HepG2 (cell line): ENCODE measurements at regions not wholly inside any gene's neighbourhood (a gene's known extent, or its start where the extent isn't known, plus 50 kb on each side); places are given as distances from the start of the nearest gene placed in this dataset.

Experiments used
- MXD4 ChIP-seq: IDR thresholded peaks from 2 replicates; pipeline ENCODE4 v1.6.1; 2016; ENCODE audit warnings: mild to moderate bottlenecking, missing biosample characterization, missing genetic modification reagents
- MXI1 ChIP-seq: IDR thresholded peaks from 3 replicates; pipeline ENCODE4 v1.6.1; 2012; ENCODE audit warnings: low read depth, low read length, inconsistent platforms, borderline replicate concordance
- NCOA2 ChIP-seq: sonication (generic); formaldehyde crosslinking; IDR thresholded peaks from 2 replicates; pipeline ENCODE4 v1.8.0; 2022; ENCODE audit warnings: inconsistent platforms
- NFIC ChIP-seq: IDR thresholded peaks from 2 replicates; pipeline ENCODE4 v1.6.1; 2012; ENCODE audit warnings: mild to moderate bottlenecking, low read length, inconsistent platforms
- SKI ChIP-seq: fragments of 450-650 bp; IDR thresholded peaks from one replicate; pipeline ENCODE4 v1.6.1; 2018; ENCODE audit warnings: mild to moderate bottlenecking; ENCODE audit not compliant: partially characterized antibody
- ZSCAN21 ChIP-seq: sonication (generic); formaldehyde crosslinking; IDR thresholded peaks from 2 replicates; pipeline ENCODE4 v1.8.0; 2022; ENCODE audit warnings: mild to moderate bottlenecking, missing genetic modification reagents, moderate library complexity, borderline replicate concordance
- TF ChIP-seq, protein P1 (sequence below), 2 experiments: sonication (generic) in 1 of 2; formaldehyde crosslinking in 1 of 2; IDR thresholded peaks; 2 replicates each; pipeline versions ENCODE4 v1.4.0 to v1.6.1; 2016 to 2020; ENCODE audit warnings: borderline replicate concordance in 1 of 2, low read depth in 1 of 2, mild to moderate bottlenecking in 1 of 2, missing genetic modification reagents in 1 of 2
- TF ChIP-seq, protein P2 (sequence below): IDR thresholded peaks from 2 replicates; pipeline ENCODE4 v1.4.0; 2020; ENCODE audit warnings: mild to moderate bottlenecking, missing genetic modification reagents
- TF ChIP-seq, protein P3 (sequence below): sonication (generic); formaldehyde crosslinking; IDR thresholded peaks from 2 replicates; pipeline ENCODE4 v1.4.0; 2020; ENCODE audit warnings: mild to moderate bottlenecking, missing genetic modification reagents
- TF ChIP-seq, protein P4 (sequence below): sonication (generic); formaldehyde crosslinking; IDR thresholded peaks from 2 replicates; pipeline ENCODE4 v1.8.0; 2022; ENCODE audit warnings: mild to moderate bottlenecking, missing genetic modification reagents, borderline replicate concordance
- TF ChIP-seq, protein P5 (sequence below): sonication (generic); formaldehyde crosslinking; IDR thresholded peaks from 2 replicates; pipeline ENCODE4 v1.4.0; 2020; ENCODE audit warnings: missing genetic modification reagents, borderline replicate concordance

DNA sequence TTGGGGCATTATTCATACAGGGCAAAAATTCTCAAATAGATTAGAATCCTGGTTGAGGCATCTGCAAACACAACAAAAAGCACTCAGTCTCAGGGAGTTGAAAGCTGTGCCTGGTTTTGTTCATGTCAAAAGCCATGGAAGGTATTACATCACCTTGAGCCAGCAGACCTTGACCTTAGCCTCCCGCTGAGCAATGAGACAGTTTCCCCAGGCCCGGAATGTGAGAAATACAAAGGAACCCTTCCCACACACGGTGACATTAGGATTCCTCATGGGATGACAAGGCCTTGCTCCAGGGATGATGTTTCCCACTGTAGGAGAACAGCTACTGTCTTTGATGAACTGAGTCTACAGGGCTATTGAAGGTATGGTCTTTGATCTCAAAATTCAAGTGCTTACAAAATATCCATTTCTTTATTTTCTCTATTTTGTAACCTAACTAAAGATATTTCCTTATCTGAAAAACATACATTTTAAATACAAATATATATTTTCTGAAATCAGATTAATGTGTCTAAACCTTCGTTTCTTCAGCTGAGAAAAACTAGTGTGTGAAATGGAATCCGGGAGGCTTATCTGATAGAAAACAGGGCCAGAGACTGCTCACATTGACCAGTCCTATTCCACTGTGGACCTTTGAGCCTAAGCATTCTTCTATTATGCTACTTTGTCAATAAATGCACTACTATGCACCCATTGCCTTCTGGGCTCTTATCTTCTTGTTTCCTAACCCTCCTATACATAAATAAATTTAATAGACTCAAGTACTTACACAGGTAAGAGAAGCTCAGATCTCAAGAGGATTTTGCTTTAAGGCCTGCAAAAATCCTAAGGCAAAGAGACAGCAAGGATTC is 298.2 kb downstream of the KBTBD8 start (continued):
- TF ChIP-seq MXD4 (no peak), SKI (peak; percentile 95), MXI1 (peak; percentile 37; the same call in 1 of the 3 replicates), ZSCAN21 (CRISPR knock-in tag) (peak; percentile 74), NFIC (peak; percentile 60; the same call in 1 of the 2 replicates), NCOA2 (CRISPR knock-in tag) (peak; percentile 94)
- TF ChIP-seq, protein P1, sequence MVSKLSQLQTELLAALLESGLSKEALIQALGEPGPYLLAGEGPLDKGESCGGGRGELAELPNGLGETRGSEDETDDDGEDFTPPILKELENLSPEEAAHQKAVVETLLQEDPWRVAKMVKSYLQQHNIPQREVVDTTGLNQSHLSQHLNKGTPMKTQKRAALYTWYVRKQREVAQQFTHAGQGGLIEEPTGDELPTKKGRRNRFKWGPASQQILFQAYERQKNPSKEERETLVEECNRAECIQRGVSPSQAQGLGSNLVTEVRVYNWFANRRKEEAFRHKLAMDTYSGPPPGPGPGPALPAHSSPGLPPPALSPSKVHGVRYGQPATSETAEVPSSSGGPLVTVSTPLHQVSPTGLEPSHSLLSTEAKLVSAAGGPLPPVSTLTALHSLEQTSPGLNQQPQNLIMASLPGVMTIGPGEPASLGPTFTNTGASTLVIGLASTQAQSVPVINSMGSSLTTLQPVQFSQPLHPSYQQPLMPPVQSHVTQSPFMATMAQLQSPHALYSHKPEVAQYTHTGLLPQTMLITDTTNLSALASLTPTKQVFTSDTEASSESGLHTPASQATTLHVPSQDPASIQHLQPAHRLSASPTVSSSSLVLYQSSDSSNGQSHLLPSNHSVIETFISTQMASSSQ (IDR thresholded peaks at IDR 0.05; ENCODE audit: low read depth): peak; percentile 48; the same call in 1 of the 2 replicates
- TF ChIP-seq, protein P1 (CRISPR knock-in tag; IDR thresholded peaks at IDR 0.05; ENCODE audit: borderline replicate concordance): peak; percentile 69; the same call in 1 of the 2 replicates
- TF ChIP-seq, protein P2, sequence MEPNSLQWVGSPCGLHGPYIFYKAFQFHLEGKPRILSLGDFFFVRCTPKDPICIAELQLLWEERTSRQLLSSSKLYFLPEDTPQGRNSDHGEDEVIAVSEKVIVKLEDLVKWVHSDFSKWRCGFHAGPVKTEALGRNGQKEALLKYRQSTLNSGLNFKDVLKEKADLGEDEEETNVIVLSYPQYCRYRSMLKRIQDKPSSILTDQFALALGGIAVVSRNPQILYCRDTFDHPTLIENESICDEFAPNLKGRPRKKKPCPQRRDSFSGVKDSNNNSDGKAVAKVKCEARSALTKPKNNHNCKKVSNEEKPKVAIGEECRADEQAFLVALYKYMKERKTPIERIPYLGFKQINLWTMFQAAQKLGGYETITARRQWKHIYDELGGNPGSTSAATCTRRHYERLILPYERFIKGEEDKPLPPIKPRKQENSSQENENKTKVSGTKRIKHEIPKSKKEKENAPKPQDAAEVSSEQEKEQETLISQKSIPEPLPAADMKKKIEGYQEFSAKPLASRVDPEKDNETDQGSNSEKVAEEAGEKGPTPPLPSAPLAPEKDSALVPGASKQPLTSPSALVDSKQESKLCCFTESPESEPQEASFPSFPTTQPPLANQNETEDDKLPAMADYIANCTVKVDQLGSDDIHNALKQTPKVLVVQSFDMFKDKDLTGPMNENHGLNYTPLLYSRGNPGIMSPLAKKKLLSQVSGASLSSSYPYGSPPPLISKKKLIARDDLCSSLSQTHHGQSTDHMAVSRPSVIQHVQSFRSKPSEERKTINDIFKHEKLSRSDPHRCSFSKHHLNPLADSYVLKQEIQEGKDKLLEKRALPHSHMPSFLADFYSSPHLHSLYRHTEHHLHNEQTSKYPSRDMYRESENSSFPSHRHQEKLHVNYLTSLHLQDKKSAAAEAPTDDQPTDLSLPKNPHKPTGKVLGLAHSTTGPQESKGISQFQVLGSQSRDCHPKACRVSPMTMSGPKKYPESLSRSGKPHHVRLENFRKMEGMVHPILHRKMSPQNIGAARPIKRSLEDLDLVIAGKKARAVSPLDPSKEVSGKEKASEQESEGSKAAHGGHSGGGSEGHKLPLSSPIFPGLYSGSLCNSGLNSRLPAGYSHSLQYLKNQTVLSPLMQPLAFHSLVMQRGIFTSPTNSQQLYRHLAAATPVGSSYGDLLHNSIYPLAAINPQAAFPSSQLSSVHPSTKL: peak; percentile 99
- TF ChIP-seq, protein P3, sequence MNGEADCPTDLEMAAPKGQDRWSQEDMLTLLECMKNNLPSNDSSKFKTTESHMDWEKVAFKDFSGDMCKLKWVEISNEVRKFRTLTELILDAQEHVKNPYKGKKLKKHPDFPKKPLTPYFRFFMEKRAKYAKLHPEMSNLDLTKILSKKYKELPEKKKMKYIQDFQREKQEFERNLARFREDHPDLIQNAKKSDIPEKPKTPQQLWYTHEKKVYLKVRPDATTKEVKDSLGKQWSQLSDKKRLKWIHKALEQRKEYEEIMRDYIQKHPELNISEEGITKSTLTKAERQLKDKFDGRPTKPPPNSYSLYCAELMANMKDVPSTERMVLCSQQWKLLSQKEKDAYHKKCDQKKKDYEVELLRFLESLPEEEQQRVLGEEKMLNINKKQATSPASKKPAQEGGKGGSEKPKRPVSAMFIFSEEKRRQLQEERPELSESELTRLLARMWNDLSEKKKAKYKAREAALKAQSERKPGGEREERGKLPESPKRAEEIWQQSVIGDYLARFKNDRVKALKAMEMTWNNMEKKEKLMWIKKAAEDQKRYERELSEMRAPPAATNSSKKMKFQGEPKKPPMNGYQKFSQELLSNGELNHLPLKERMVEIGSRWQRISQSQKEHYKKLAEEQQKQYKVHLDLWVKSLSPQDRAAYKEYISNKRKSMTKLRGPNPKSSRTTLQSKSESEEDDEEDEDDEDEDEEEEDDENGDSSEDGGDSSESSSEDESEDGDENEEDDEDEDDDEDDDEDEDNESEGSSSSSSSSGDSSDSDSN: 0 out of 2 replicates have a peak, but pooled peaks have one; percentile 27
- TF ChIP-seq, protein P4, sequence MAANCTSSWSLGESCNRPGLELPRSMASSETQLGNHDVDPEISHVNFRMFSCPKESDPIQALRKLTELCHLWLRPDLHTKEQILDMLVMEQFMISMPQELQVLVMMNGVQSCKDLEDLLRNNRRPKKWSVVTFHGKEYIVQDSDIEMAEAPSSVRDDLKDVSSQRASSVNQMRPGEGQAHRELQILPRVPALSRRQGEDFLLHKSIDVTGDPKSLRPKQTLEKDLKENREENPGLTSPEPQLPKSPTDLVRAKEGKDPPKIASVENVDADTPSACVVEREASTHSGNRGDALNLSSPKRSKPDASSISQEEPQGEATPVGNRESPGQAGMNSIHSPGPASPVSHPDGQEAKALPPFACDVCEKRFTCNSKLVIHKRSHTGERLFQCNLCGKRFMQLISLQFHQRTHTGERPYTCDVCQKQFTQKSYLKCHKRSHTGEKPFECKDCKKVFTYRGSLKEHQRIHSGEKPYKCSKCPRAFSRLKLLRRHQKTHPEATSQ: peak; percentile 62; the same call in 1 of the 2 replicates
- TF ChIP-seq, protein P5, sequence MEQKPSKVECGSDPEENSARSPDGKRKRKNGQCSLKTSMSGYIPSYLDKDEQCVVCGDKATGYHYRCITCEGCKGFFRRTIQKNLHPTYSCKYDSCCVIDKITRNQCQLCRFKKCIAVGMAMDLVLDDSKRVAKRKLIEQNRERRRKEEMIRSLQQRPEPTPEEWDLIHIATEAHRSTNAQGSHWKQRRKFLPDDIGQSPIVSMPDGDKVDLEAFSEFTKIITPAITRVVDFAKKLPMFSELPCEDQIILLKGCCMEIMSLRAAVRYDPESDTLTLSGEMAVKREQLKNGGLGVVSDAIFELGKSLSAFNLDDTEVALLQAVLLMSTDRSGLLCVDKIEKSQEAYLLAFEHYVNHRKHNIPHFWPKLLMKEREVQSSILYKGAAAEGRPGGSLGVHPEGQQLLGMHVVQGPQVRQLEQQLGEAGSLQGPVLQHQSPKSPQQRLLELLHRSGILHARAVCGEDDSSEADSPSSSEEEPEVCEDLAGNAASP (CRISPR knock-in tag): peak; percentile 95; the same call in 1 of the 2 replicates
